DOHH2 (cell line): ENCODE measurements at regions not wholly inside any gene's neighbourhood (a gene's known extent, or its start where the extent isn't known, plus 50 kb on each side); places are given as distances from the start of the nearest gene placed in this dataset.

Source experiments
- CTCF ChIP-seq: fragments of 200-600 bp; sonication (generic); IDR thresholded peaks from one replicate; pipeline ENCODE4 v1.5.1; 2014; ENCODE audit warnings: antibody characterized with exemption, mild to moderate bottlenecking, low read depth, low read length; ENCODE audit not compliant: poor library complexity, severe bottlenecking
- EZH2phosphoT487 ChIP-seq: fragments of 200-600 bp; sonication (generic); IDR thresholded peaks from 2 replicates; pipeline ENCODE4 v1.6.1; 2017; ENCODE audit warnings: borderline replicate concordance, mild to moderate bottlenecking, antibody characterized with exemption, low read length, moderate library complexity, mixed read lengths

GRCh38 chr3:43816372-43816771 lies 125.6 kb downstream of the ABHD5 start:
- TF ChIP-seq CTCF, result no peak
- TF ChIP-seq EZH2phosphoT487, result no peak
